ENCODE measurements at regions not wholly inside any gene's neighbourhood (a gene's known extent, or its start where the extent isn't known, plus 50 kb on each side); places are given as distances from the start of the nearest gene placed in this dataset.

- no TSS peak for BruUV-seq (replicated peaks)
- Histone ChIP-seq H4K8ac (ENCODE audit: low read depth in 2 of 2, low read length in 2 of 2) (no peak overlapping the region), H3K4me3 (ENCODE audit: insufficient read depth, low read depth, low read length) (no peak overlapping the region), H2BK120ac (ENCODE audit: low read depth, low read length) (no peak overlapping the region), H3K9me1 (ENCODE audit: insufficient read depth, low read length) (no peaks in the 10 kb centered on the region), H4K20me1 (ENCODE audit: insufficient read depth, low read length) (no peaks in the 10 kb centered on the region), H3K27me3 (ENCODE audit: control insufficient read depth, insufficient read depth, low read length) (no peaks in the 10 kb centered on the region), H2BK5ac (ENCODE audit: low read depth, low read length, poor library complexity, severe bottlenecking) (no peak overlapping the region), H3K18ac (ENCODE audit: low read depth, low read length) (no peak overlapping the region), H4K91ac (ENCODE audit: insufficient read depth, low read depth, low read length) (no peak overlapping the region), H2AFZ (replicated peaks; ENCODE audit: low read length, poor library complexity) (no peak overlapping the region), H3K9ac (ENCODE audit: low read depth, low read length) (no peak overlapping the region), H3K4me1 (ENCODE audit: control insufficient read depth, insufficient read depth, low read length) (no peaks in the 10 kb centered on the region), H2AK5ac (ENCODE audit: low read depth, low read length) (no peak overlapping the region), H3K36me3 (ENCODE audit: control insufficient read depth, insufficient read depth, low read length) (no peaks in the 10 kb centered on the region), H3K9me3 (ENCODE audit: control insufficient read depth, insufficient read depth, low read length) (peaks cover 16% of the 10 kb centered on the region), H2BK15ac (ENCODE audit: low read depth, low read length) (no peak overlapping the region), H3K14ac (replicated peaks; ENCODE audit: low read depth, low read length) (no peak overlapping the region), H3K56ac (ENCODE audit: extremely low read depth, insufficient read depth, low read length) (no peak overlapping the region), H3K27ac (ENCODE audit: insufficient read depth, low read length) (no peak overlapping the region), H2AK9ac (replicated peaks; ENCODE audit: low read depth, low read length, poor library complexity) (no peak overlapping the region), H3K23ac (ENCODE audit: low read depth, low read length) (no peak overlapping the region), H4K5ac (ENCODE audit: low read depth, low read length) (no peak overlapping the region), H2BK20ac (ENCODE audit: low read depth, low read length) (no peak overlapping the region), H3K4ac (ENCODE audit: low read depth, low read length) (no peak overlapping the region), H3K79me1 (ENCODE audit: low read depth in 1 of 2, low read length in 2 of 2) (no peaks in the 10 kb centered on the region), H3K4me2 (ENCODE audit: low read depth, low read length) (no peak overlapping the region)
- intact Hi-C loops (cut with micrococcal nuclease), result no loop called here
- POLR2A ChIA-PET (ENCODE audit: unreplicated experiment), result no interaction called here
- dilution Hi-C loops (cut with HindIII; ENCODE audit: low sequenced_read_pairs, unreplicated experiment), result no loop called here
- in situ Hi-C loops (cut with MboI; ENCODE audit: low sequenced_read_pairs), result no loop called here
- ATAC-seq (ENCODE audit: low read depth) (no peak), DNase-seq (no peak)
- CTCF ChIA-PET, result no interaction called here
- TF ChIP-seq CEBPB (IDR thresholded peaks at IDR 0.05; ENCODE audit: low read depth, low read length) (no peak), MXI1 (IDR thresholded peaks at IDR 0.05; ENCODE audit: borderline replicate concordance, low read depth, low read length) (no peak), FOS (IDR thresholded peaks at IDR 0.05; ENCODE audit: low read depth, low read length) (no peak), ELK1 (IDR thresholded peaks at IDR 0.05; ENCODE audit: borderline replicate concordance, low read depth, low read length) (no peak), CHD1 (IDR thresholded peaks at IDR 0.05; ENCODE audit: low read depth, low read length) (no peak), BHLHE40 (IDR thresholded peaks at IDR 0.05; ENCODE audit: low read depth, low read length) (no peak)
- WGBS, 2 experiments (ENCODE audit: extremely low coverage in 2 of 2, insufficient read length in 1 of 2), result 0% methylated on average over 1 of the region's 5 CpGs; no CpG with 5 or more reads in 1 of the 2 experiments
These were observed 295.7 kb downstream of the SOX2 start for GRCh38 chr3:182007441-182007840.
